ENCODE measurements at regions not wholly inside any gene's neighbourhood (a gene's known extent, or its start where the extent isn't known, plus 50 kb on each side); places are given as distances from the start of the nearest gene placed in this dataset.

DNA sequence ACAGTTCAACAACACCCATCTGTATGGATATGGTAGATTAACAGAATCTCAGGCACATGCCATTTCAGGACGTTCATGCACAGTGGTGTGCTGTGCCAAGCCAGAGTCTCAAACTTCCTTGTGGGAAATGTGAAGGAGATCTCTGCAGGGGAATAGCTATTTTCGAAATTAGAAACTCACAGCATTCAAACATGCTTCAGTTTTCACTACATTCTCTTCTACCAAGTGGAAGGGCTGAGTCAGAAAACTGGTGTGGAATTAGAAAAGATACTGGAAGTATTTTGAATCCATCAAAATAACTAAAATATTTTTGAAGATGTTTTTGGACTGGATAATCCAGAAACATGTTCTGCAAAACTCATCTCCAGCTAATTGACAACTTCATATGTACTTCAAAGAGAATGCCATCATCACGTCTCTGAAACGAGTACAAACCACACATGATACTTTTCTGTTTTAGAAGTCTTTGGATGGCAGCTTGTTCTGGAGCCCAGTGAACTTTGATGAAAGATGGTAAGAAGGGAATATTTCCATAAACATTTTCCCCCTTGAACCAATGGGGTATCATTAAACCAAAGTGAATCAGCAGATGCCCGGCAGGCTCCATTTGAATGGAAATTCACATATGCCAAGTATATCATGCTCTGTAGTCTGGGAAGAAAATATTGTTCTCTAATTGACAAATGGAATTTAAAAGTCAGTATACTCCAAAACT is 616.3 kb upstream of the IGFBP3 start:
- no peak for TF ChIP-seq POLR2A (IDR thresholded peaks at IDR 0.05)
- TF ChIP-seq, protein P1, sequence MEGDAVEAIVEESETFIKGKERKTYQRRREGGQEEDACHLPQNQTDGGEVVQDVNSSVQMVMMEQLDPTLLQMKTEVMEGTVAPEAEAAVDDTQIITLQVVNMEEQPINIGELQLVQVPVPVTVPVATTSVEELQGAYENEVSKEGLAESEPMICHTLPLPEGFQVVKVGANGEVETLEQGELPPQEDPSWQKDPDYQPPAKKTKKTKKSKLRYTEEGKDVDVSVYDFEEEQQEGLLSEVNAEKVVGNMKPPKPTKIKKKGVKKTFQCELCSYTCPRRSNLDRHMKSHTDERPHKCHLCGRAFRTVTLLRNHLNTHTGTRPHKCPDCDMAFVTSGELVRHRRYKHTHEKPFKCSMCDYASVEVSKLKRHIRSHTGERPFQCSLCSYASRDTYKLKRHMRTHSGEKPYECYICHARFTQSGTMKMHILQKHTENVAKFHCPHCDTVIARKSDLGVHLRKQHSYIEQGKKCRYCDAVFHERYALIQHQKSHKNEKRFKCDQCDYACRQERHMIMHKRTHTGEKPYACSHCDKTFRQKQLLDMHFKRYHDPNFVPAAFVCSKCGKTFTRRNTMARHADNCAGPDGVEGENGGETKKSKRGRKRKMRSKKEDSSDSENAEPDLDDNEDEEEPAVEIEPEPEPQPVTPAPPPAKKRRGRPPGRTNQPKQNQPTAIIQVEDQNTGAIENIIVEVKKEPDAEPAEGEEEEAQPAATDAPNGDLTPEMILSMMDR (IDR thresholded peaks at IDR 0.05 in 4 of 5, conservative IDR thresholded peaks at IDR 0.05 in 1 of 5) = no peak
